Uterus (tissue), 2 donors: ENCODE measurements at regions not wholly inside any gene's neighbourhood (a gene's known extent, or its start where the extent isn't known, plus 50 kb on each side); places are given as distances from the start of the nearest gene placed in this dataset.

Experiments used
- POLR2A ChIP-seq, 2 donors: fragments of 450-650 bp; IDR thresholded peaks; one replicate each; pipeline ENCODE4 v1.6.1; 2016; ENCODE audit warnings: antibody characterized with exemption in 2 of 2, mild to moderate bottlenecking in 1 of 2, moderate library complexity in 1 of 2
- TF ChIP-seq, protein P1 (sequence below), 4 experiments: fragments of 200-600 bp in 2 of 4; fragments of 450-650 bp in 2 of 4; sonication (generic) in 2 of 4; IDR thresholded peaks; one replicate each; pipeline ENCODE4 v1.5.1; 2016 to 2019; ENCODE audit warnings: antibody characterized with exemption in 4 of 4, mild to moderate bottlenecking in 2 of 4, moderate library complexity in 1 of 4

DNA sequence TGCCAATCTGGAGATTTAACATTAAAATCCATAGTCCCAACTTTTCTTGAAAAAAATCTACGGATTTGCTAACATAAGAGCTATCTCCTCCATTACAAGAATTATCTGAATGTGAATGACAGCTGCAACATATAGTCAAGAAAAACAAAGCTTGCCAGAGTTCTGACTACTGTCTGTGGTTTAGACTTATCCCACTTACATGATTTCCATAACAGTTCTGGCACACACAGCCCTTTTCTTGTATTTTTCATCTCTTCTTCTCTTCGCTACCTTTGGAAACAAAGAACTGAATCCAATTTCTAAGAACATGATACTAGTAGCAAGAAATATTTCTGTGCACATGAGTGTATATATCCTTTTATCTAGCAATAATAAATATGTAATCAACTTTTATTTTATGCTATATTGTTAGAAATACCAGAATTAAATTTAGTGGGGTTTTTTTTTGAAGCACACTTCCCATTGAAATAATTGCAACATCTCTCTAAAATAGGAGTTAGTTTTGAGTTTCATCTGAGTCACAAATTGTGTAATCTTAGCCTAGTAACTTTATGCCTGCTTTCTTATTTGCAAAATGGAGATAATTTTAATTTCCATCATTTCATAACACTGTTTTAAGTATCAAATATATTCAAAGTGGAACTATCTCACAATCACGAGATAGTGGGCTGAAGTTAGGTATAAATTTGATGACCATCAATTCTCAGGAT lies 1217.6 kb downstream of the JRKL start:
- TF ChIP-seq, protein P1, sequence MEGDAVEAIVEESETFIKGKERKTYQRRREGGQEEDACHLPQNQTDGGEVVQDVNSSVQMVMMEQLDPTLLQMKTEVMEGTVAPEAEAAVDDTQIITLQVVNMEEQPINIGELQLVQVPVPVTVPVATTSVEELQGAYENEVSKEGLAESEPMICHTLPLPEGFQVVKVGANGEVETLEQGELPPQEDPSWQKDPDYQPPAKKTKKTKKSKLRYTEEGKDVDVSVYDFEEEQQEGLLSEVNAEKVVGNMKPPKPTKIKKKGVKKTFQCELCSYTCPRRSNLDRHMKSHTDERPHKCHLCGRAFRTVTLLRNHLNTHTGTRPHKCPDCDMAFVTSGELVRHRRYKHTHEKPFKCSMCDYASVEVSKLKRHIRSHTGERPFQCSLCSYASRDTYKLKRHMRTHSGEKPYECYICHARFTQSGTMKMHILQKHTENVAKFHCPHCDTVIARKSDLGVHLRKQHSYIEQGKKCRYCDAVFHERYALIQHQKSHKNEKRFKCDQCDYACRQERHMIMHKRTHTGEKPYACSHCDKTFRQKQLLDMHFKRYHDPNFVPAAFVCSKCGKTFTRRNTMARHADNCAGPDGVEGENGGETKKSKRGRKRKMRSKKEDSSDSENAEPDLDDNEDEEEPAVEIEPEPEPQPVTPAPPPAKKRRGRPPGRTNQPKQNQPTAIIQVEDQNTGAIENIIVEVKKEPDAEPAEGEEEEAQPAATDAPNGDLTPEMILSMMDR (IDR thresholded peaks at IDR 0.05): no peak
- TF ChIP-seq POLR2A (IDR thresholded peaks at IDR 0.05): no peak
